Central memory CD4-positive, alpha-beta T cell (primary cell): ENCODE measurements at regions not wholly inside any gene's neighbourhood (a gene's known extent, or its start where the extent isn't known, plus 50 kb on each side); places are given as distances from the start of the nearest gene placed in this dataset.

Experiments
- DNase-seq: peaks from one replicate; pipeline ENCODE4 v3.0.0; 2022

GRCh38 chr4:71287305-71287704 lies 51.5 kb upstream of the SLC4A4 start:
- no peak for DNase-seq

- no peak for DNase-seq
Measured at GRCh38 chr4:71288875-71289274, 49.9 kb upstream of the SLC4A4 start.
